K562 (cell line): ENCODE measurements at regions not wholly inside any gene's neighbourhood (a gene's known extent, or its start where the extent isn't known, plus 50 kb on each side); places are given as distances from the start of the nearest gene placed in this dataset.

ENCODE experiments used
- ATAC-seq: fragments of 200-7000 bp; cut with Tn5 transposase; 3 replicates; pipeline ENCODE4 v1.9.1; 2020; ENCODE audit warnings: moderate library complexity
- BruUV-seq: library from RNA; stranded (reverse); fragments of 400-500 nt; replicated peaks from 2 replicates; lab custom pipeline; 2021; lab: Mats Ljungman, UMichigan
- CTCF ChIA-PET: fragments of 300-600 bp; formaldehyde crosslinking; extraction: SDS; loops from one replicate; lab custom pipeline; 2021; ENCODE audit warnings: low intra/inter-chr PET ratio; lab: Yijun Ruan, JAX
- POLR2A ChIA-PET: fragments of 300-600, 350-650 bp; sonication (Branson Sonifier 250); formaldehyde crosslinking; extraction: SDS; loops from one replicate; lab custom pipeline; 2021; ENCODE audit warnings: antibody characterized with exemption, inconsistent platforms; lab: Yijun Ruan, JAX
- DNase-seq, 4 experiments: peaks; one replicate each; pipeline versions ENCODE4 v3.0.0 to v3.0.0-alpha.2; 2011 to 2018; ENCODE audit warnings: low spot score in 3 of 4, mixed read lengths in 3 of 4; ENCODE audit errors: extremely low read depth in 1 of 4
- FAIRE-seq: peaks from 2 replicates; lab custom pipeline; 2011; peaks lifted over from hg19 to GRCh38; lab: Jason Lieb, UNC
- H2AFZ ChIP-seq: 2 replicates; pipeline ENCODE4 v1.6.0; 2011; ENCODE audit warnings: low read depth, low read length, control low read depth, inconsistent platforms
- H3K27ac ChIP-seq: fragments of 200-600 bp; 3 replicates; pipeline ENCODE4 v1.8.0; 2011; ENCODE audit warnings: low read depth, mild to moderate bottlenecking, control low read depth, inconsistent platforms, low read length, moderate library complexity, mixed read lengths; ENCODE audit errors: extremely low read depth
- H3K27me3 ChIP-seq, 2 experiments: fragments of 300-600 bp in 1 of 2; 2 replicates in 1 of 2; 3 replicates in 1 of 2; pipeline versions ENCODE4 v1.6.0 to v1.8.0; 2011; ENCODE audit warnings: inconsistent platforms in 2 of 2, low read length in 2 of 2, mild to moderate bottlenecking in 1 of 2, mixed read lengths in 1 of 2, moderate library complexity in 1 of 2; ENCODE audit not compliant: control insufficient read depth in 2 of 2, insufficient read depth in 2 of 2
- H3K36me3 ChIP-seq: fragments of 300-600 bp; 3 replicates; pipeline ENCODE4 v1.8.0; 2011; ENCODE audit warnings: mild to moderate bottlenecking, low read length, inconsistent platforms; ENCODE audit not compliant: control insufficient read depth, insufficient read depth
- H3K4me1 ChIP-seq, 2 experiments: fragments of 200-600 bp in 1 of 2; replicated peaks in 1 of 2; 2 replicates in 1 of 2; 3 replicates in 1 of 2; pipeline versions ENCODE4 v1.5.1 to v1.8.0; 2011; ENCODE audit warnings: inconsistent platforms in 2 of 2, low read length in 2 of 2, mild to moderate bottlenecking in 1 of 2, mixed read lengths in 1 of 2, moderate library complexity in 1 of 2; ENCODE audit not compliant: control insufficient read depth in 2 of 2, insufficient read depth in 2 of 2
- H3K4me2 ChIP-seq: 2 replicates; pipeline ENCODE4 v1.6.1; 2011; ENCODE audit warnings: low read length, control low read depth, inconsistent platforms, mixed read lengths; ENCODE audit not compliant: insufficient read depth
- H3K4me3 ChIP-seq: fragments of 200-600 bp; sonication (generic), shearing (Covaris generic); 2 replicates; pipeline ENCODE4 v1.5.1; 2016; ENCODE audit warnings: control low read depth, inconsistent platforms
- H3K79me2 ChIP-seq: fragments of 200-600 bp; 3 replicates; pipeline ENCODE4 v1.8.0; 2011; ENCODE audit warnings: low read length, inconsistent platforms; ENCODE audit not compliant: control insufficient read depth, insufficient read depth
- H3K9ac ChIP-seq, 2 experiments: 2 replicates each; pipeline versions ENCODE4 v1.6.0 to v1.6.1; 2011; ENCODE audit warnings: low read depth in 2 of 2, low read length in 2 of 2, control low read depth in 1 of 2, inconsistent platforms in 1 of 2, mild to moderate bottlenecking in 1 of 2, mixed read lengths in 1 of 2; ENCODE audit not compliant: insufficient read depth in 1 of 2
- H3K9me1 ChIP-seq: one replicate; pipeline ENCODE4 v1.6.0; 2011; ENCODE audit warnings: inconsistent platforms, mild to moderate bottlenecking, low read length, moderate library complexity; ENCODE audit not compliant: control insufficient read depth, insufficient read depth
- H3K9me3 ChIP-seq: replicated peaks from 2 replicates; pipeline ENCODE4 v1.5.1; 2011; ENCODE audit warnings: low read depth, low read length, inconsistent platforms; ENCODE audit not compliant: control insufficient read depth, insufficient read depth
- H4K20me1 ChIP-seq: replicated peaks from 2 replicates; pipeline ENCODE4 v1.6.1; 2011; ENCODE audit warnings: low read length, inconsistent platforms, mixed read lengths; ENCODE audit not compliant: control insufficient read depth, insufficient read depth
- ARID3A ChIP-seq: IDR thresholded peaks from 2 replicates; pipeline ENCODE4 v1.6.1; 2012; ENCODE audit warnings: low read depth, low read length, improper control_type of control experiment, borderline replicate concordance
- CHCHD3 ChIP-seq: fragments of 250-450 bp; sonication (Bioruptor Pico); IDR thresholded peaks from 2 replicates; pipeline ENCODE4 v2.1.2; 2022; ENCODE audit warnings: mild to moderate bottlenecking
- DPF2 ChIP-seq: fragments of 450-650 bp; IDR thresholded peaks from 2 replicates; pipeline ENCODE4 v1.6.1; 2016
- FOXA3 ChIP-seq, 2 experiments: fragments of 450-650 bp in 1 of 2; sonication (generic) in 1 of 2; formaldehyde crosslinking; IDR thresholded peaks in 1 of 2; conservative IDR thresholded peaks in 1 of 2; 2 replicates each; pipeline versions ENCODE4 v1.4.0 to v1.8.0; 2020 to 2022; ENCODE audit warnings: mild to moderate bottlenecking in 2 of 2, missing genetic modification reagents in 1 of 2
- MIER1 ChIP-seq: fragments of 450-650 bp; IDR thresholded peaks from 2 replicates; pipeline ENCODE4 v1.6.1; 2016; ENCODE audit warnings: antibody characterized with exemption, mild to moderate bottlenecking, low read depth
- NR2F6 ChIP-seq: fragments of 450-650 bp; formaldehyde crosslinking; IDR thresholded peaks from 2 replicates; pipeline ENCODE4 v1.4.0; 2020; ENCODE audit warnings: mild to moderate bottlenecking
- TGIF2 ChIP-seq: sonication (generic); formaldehyde crosslinking; IDR thresholded peaks from 2 replicates; pipeline ENCODE4 v1.8.1; 2022; ENCODE audit warnings: mild to moderate bottlenecking, missing genetic modification reagents, moderate library complexity
- ZKSCAN8 ChIP-seq: fragments of 200-800 bp; sonication (Bioruptor generic); IDR thresholded peaks from 2 replicates; pipeline ENCODE4 v1.6.1; 2016; ENCODE audit warnings: missing genetic modification characterization, missing compliant biosample characterization
- ZNF280B ChIP-seq: fragments of 250-450 bp; sonication (Bioruptor Pico); IDR thresholded peaks from 2 replicates; pipeline ENCODE4 v1.5.1; 2021; ENCODE audit warnings: mild to moderate bottlenecking
- ZNF316 ChIP-seq: fragments of 450-650 bp; IDR thresholded peaks from 2 replicates; pipeline ENCODE4 v1.6.1; 2016
- ZNF609 ChIP-seq: sonication (generic); formaldehyde crosslinking; IDR thresholded peaks from 2 replicates; pipeline ENCODE4 v1.8.1; 2023; ENCODE audit warnings: missing genetic modification reagents, mild to moderate bottlenecking, borderline replicate concordance
- WGBS: fragments of 100-300 bp; shearing (Covaris generic); methylation state at CpG from one replicate; pipeline ENCODE4 v1.1.6; 2016; ENCODE audit warnings: low coverage, mixed read lengths; ENCODE audit not compliant: insufficient coverage; ENCODE audit errors: missing lambda C conversion rate; 5-methylcytosine and 5-hydroxymethylcytosine counted together
- in situ Hi-C: fragments of 300-500 bp; cut with MboI; formaldehyde crosslinking; loops from 4 replicates; pipeline ENCODE4 v1.15.0; 2018; ENCODE audit warnings: inconsistent platforms, mixed read lengths
- intact Hi-C: fragments of 100-400 bp; cut with micrococcal nuclease; formaldehyde crosslinking; loops from 2 replicates; pipeline ENCODE4 v1.14.2; 2022
- TF ChIP-seq, protein P1 (sequence below): fragments of 450-650 bp; formaldehyde crosslinking; conservative IDR thresholded peaks from 2 replicates; pipeline ENCODE4 v1.4.0; 2022; ENCODE audit warnings: mild to moderate bottlenecking, missing genetic modification characterization

GRCh38 chr10:121335386-121335925, 262.8 kb downstream of the FGFR2 start:
- Histone ChIP-seq H3K4me2 (no peak overlapping the region), H4K20me1 (no peaks in the 10 kb centered on the region), H3K9me1 (no peaks in the 10 kb centered on the region), H3K4me3 (no peak overlapping the region), H3K9ac (no peak overlapping the region), H3K27ac (no peak overlapping the region), H3K27me3 (no peaks in the 10 kb centered on the region), H3K36me3 (no peaks in the 10 kb centered on the region), H3K79me2 (no peaks in the 10 kb centered on the region), H3K4me1 (no peaks in the 10 kb centered on the region), H2AFZ (no peak overlapping the region), H3K9me3 (no peaks in the 10 kb centered on the region)
- in situ Hi-C loops (no loop called here), intact Hi-C loops (no loop called here)
- DNase-seq: no peak
- no TSS peak for BruUV-seq
- ChIA-PET CTCF (no interaction called here), POLR2A (no interaction called here)
- no peak for ATAC-seq
- 0% methylated on average over 5 of the region's 7 CpGs for WGBS
- no peak for FAIRE-seq
- TF ChIP-seq ZNF609 (CRISPR knock-in tag) (no peak), TGIF2 (no peak), CHCHD3 (CRISPR knock-in tag) (no peak), FOXA3 (CRISPR knock-in tag; conservative IDR thresholded peaks at IDR 0.05 in 1 of 2, IDR thresholded peaks at IDR 0.05 in 1 of 2) (no peak), ZKSCAN8 (CRISPR knock-in tag) (no peak), ARID3A (no peak), ZNF280B (CRISPR knock-in tag) (no peak), NR2F6 (CRISPR knock-in tag) (no peak), ZNF316 (no peak), MIER1 (no peak), DPF2 (no peak)
- TF ChIP-seq, protein P1, sequence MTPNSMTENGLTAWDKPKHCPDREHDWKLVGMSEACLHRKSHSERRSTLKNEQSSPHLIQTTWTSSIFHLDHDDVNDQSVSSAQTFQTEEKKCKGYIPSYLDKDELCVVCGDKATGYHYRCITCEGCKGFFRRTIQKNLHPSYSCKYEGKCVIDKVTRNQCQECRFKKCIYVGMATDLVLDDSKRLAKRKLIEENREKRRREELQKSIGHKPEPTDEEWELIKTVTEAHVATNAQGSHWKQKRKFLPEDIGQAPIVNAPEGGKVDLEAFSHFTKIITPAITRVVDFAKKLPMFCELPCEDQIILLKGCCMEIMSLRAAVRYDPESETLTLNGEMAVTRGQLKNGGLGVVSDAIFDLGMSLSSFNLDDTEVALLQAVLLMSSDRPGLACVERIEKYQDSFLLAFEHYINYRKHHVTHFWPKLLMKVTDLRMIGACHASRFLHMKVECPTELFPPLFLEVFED (CRISPR knock-in tag): no peak
